Endothelial cell (in vitro differentiated cells): ENCODE measurements at regions not wholly inside any gene's neighbourhood (a gene's known extent, or its start where the extent isn't known, plus 50 kb on each side); places are given as distances from the start of the nearest gene placed in this dataset.

Experiments used
- DNase-seq: peaks from one replicate; pipeline ENCODE4 v3.0.0; 2021; ENCODE audit warnings: low spot score
- H3K27ac Mint-ChIP-seq: one replicate; pipeline ENCODE4 v1.8.0; 2021; ENCODE audit warnings: mixed read lengths, inconsistent platforms; ENCODE audit not compliant: unreplicated experiment
- H3K27me3 Mint-ChIP-seq: one replicate; pipeline ENCODE4 v1.8.0; 2021; ENCODE audit warnings: mild to moderate bottlenecking, moderate library complexity, mixed read lengths, inconsistent platforms; ENCODE audit not compliant: unreplicated experiment
- H3K36me3 Mint-ChIP-seq: one replicate; pipeline ENCODE4 v1.8.0; 2021; ENCODE audit warnings: mild to moderate bottlenecking, low read depth, mixed read lengths, inconsistent platforms; ENCODE audit not compliant: unreplicated experiment
- H3K4me1 Mint-ChIP-seq: one replicate; pipeline ENCODE4 v1.8.0; 2021; ENCODE audit warnings: mild to moderate bottlenecking, mixed read lengths, inconsistent platforms; ENCODE audit not compliant: unreplicated experiment
- H3K4me3 Mint-ChIP-seq: one replicate; pipeline ENCODE4 v1.8.0; 2021; ENCODE audit warnings: mild to moderate bottlenecking, mixed read lengths, inconsistent platforms; ENCODE audit not compliant: unreplicated experiment
- H3K9me3 Mint-ChIP-seq: one replicate; pipeline ENCODE4 v1.8.0; 2021; ENCODE audit warnings: mixed read lengths, inconsistent platforms; ENCODE audit not compliant: unreplicated experiment
- TF ChIP-seq, protein P1 (sequence below): fragments of 200-600 bp; sonication (generic); IDR thresholded peaks from one replicate; pipeline ENCODE4 v1.5.0; 2021; ENCODE audit warnings: antibody characterized with exemption; ENCODE audit not compliant: unreplicated experiment

DNA sequence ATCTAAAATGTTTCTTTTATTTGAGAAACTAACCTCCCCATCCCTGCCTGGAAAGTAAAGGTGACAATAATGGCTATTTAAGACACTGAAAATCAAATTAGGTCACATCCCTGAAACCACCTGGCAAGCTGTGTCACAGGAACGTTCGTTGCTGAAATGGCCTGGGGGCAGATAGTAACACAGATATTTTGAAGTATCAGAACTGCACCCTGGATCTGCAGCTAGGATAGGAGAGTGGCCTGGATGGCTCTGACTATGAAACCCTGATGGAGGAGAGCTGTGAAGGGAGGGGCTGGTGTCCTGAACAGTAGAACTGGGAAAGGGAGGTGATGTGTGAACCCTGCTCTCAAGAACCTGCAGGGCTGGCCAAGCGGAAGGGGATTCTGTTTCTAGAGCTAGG, 648.3 kb upstream of the CFAP20DC start:
- H3K4me1 Mint-ChIP-seq: no peaks in the 10 kb centered on the region
- no peaks in the 10 kb centered on the region for H3K27me3 Mint-ChIP-seq
- DNase-seq: no peak
- H3K27ac Mint-ChIP-seq: no peak overlapping the region
- H3K9me3 Mint-ChIP-seq: no peaks in the 10 kb centered on the region
- no peak overlapping the region for H3K4me3 Mint-ChIP-seq
- TF ChIP-seq, protein P1, sequence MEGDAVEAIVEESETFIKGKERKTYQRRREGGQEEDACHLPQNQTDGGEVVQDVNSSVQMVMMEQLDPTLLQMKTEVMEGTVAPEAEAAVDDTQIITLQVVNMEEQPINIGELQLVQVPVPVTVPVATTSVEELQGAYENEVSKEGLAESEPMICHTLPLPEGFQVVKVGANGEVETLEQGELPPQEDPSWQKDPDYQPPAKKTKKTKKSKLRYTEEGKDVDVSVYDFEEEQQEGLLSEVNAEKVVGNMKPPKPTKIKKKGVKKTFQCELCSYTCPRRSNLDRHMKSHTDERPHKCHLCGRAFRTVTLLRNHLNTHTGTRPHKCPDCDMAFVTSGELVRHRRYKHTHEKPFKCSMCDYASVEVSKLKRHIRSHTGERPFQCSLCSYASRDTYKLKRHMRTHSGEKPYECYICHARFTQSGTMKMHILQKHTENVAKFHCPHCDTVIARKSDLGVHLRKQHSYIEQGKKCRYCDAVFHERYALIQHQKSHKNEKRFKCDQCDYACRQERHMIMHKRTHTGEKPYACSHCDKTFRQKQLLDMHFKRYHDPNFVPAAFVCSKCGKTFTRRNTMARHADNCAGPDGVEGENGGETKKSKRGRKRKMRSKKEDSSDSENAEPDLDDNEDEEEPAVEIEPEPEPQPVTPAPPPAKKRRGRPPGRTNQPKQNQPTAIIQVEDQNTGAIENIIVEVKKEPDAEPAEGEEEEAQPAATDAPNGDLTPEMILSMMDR: no peak
- H3K36me3 Mint-ChIP-seq: no peaks in the 10 kb centered on the region

GRCh38 chr3:59696783-59697182, 647.0 kb upstream of the CFAP20DC start:
- Mint-ChIP-seq H3K4me3 (no peak overlapping the region), H3K27ac (no peak overlapping the region), H3K27me3 (peaks cover 3% of the 10 kb centered on the region), H3K9me3 (no peaks in the 10 kb centered on the region), H3K4me1 (no peaks in the 10 kb centered on the region), H3K36me3 (no peaks in the 10 kb centered on the region)
- TF ChIP-seq, protein P1: no peak
- DNase-seq: no peak

- Mint-ChIP-seq H3K27ac (no peak overlapping the region), H3K4me3 (no peak overlapping the region), H3K9me3 (no peaks in the 10 kb centered on the region), H3K27me3 (peaks cover 3% of the 10 kb centered on the region), H3K36me3 (no peaks in the 10 kb centered on the region), H3K4me1 (no peaks in the 10 kb centered on the region)
- TF ChIP-seq, protein P1: no peak
- no peak for DNase-seq
Measured at GRCh38 chr3:59695860-59696259, 646.0 kb upstream of the CFAP20DC start.

DNA sequence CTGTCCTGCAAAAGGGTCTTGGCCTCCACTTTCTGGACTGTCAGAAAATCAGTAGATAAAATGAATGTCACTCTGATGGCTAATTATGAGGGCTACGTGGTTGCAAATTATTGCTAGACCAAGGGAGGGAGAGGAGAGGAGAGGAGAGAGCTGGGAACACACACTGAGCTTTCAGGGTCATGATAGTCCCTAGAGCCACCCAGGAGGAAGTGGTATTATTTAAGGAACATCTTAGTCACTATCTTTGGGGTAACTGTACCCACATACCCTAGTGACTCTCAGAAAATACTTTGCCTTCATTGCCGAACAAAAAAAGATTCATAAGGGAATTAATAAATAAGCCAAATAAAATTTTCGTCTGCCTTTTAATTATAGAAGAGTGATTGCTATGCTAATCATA, 642.3 kb upstream of the CFAP20DC start:
- H3K9me3 Mint-ChIP-seq: no peaks in the 10 kb centered on the region
- H3K27ac Mint-ChIP-seq: no peak overlapping the region
- H3K4me1 Mint-ChIP-seq: no peaks in the 10 kb centered on the region
- peaks cover 3% of the 10 kb centered on the region for H3K27me3 Mint-ChIP-seq
- H3K4me3 Mint-ChIP-seq: no peak overlapping the region
- no peaks in the 10 kb centered on the region for H3K36me3 Mint-ChIP-seq
- TF ChIP-seq, protein P1: no peak
- no peak for DNase-seq

DNA sequence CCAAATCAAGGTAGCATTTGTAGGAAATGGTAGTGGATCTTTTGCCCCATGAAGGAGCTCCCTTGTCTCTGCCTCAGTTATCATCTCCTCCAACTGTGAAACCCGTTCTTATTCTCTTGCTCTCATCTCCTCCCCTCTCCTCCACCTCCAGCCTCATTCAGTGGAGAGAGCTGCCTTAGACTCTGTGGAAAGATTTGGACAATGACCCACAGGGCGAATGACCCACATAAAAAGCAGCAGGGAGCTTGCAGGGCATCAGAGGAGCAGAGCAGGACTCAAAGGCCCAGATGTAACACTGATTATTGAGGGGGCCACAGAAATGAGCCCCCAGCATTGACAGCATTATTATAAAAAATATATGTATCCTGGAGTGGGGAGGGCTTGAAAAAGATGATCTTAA, 641.1 kb upstream of the CFAP20DC start:
- Mint-ChIP-seq H3K27ac (no peak overlapping the region), H3K4me1 (no peaks in the 10 kb centered on the region), H3K4me3 (no peak overlapping the region), H3K36me3 (no peaks in the 10 kb centered on the region), H3K9me3 (no peaks in the 10 kb centered on the region), H3K27me3 (peaks cover 3% of the 10 kb centered on the region)
- no peak for DNase-seq
- TF ChIP-seq, protein P1: no peak
